Ishikawa (cell line): ENCODE measurements at regions not wholly inside any gene's neighbourhood (a gene's known extent, or its start where the extent isn't known, plus 50 kb on each side); places are given as distances from the start of the nearest gene placed in this dataset.

Experiments used
- YY1 ChIP-seq: IDR thresholded peaks from 2 replicates; pipeline ENCODE4 v1.6.1; 2012; ENCODE audit warnings: low read depth
- TF ChIP-seq, protein P1 (sequence below): IDR thresholded peaks from 2 replicates; pipeline ENCODE4 v1.6.1; 2012; ENCODE audit warnings: low read depth, mild to moderate bottlenecking

DNA sequence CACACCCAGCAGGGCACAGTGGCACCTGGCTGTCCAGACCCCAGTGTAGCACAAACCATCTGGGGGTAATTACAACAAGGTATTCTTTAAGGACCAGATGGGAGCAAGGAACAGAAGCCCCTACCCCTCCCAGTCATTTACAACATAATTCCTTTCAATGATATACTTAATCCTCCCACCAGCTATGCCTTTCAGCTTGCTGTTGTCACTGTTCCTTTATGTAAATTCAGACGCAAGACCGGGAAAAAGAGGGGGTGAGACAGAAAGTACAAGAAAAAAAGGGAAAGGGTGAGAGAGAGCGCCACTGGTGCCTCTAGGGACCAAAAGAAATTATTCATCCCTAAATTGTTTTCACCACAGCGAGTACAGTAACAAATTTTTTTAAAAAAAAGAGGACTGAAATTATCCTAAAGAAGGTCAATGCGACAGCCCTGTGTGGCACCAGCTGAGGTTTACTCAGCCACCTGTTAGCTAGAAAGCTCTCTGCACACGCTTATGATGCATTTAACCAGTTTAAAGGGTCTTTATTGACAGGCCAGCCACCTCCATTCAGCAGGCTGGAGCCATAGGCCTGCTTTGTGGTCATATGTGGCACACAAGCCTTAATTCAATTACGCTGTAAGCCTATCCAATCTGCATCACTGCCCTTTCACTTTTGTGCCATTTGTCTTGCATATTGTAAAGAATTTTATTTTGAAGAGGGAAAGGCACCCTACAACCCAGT lies 210.2 kb upstream of the ISL1 start:
- no peak for TF ChIP-seq YY1
- TF ChIP-seq, protein P1, sequence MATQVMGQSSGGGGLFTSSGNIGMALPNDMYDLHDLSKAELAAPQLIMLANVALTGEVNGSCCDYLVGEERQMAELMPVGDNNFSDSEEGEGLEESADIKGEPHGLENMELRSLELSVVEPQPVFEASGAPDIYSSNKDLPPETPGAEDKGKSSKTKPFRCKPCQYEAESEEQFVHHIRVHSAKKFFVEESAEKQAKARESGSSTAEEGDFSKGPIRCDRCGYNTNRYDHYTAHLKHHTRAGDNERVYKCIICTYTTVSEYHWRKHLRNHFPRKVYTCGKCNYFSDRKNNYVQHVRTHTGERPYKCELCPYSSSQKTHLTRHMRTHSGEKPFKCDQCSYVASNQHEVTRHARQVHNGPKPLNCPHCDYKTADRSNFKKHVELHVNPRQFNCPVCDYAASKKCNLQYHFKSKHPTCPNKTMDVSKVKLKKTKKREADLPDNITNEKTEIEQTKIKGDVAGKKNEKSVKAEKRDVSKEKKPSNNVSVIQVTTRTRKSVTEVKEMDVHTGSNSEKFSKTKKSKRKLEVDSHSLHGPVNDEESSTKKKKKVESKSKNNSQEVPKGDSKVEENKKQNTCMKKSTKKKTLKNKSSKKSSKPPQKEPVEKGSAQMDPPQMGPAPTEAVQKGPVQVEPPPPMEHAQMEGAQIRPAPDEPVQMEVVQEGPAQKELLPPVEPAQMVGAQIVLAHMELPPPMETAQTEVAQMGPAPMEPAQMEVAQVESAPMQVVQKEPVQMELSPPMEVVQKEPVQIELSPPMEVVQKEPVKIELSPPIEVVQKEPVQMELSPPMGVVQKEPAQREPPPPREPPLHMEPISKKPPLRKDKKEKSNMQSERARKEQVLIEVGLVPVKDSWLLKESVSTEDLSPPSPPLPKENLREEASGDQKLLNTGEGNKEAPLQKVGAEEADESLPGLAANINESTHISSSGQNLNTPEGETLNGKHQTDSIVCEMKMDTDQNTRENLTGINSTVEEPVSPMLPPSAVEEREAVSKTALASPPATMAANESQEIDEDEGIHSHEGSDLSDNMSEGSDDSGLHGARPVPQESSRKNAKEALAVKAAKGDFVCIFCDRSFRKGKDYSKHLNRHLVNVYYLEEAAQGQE = no peak
